Colonic mucosa (tissue), 4 donors: ENCODE measurements at regions not wholly inside any gene's neighbourhood (a gene's known extent, or its start where the extent isn't known, plus 50 kb on each side); places are given as distances from the start of the nearest gene placed in this dataset.

Experiments
- DNase-seq: peaks from one replicate; pipeline ENCODE4 v3.0.0-alpha.2; 2020
- H3K27ac ChIP-seq: fragments of 200-600 bp; one replicate; pipeline ENCODE4 v1.8.0; 2021
- H3K27me3 ChIP-seq: fragments of 200-600 bp; one replicate; pipeline ENCODE4 v1.8.0; 2021
- H3K36me3 ChIP-seq: fragments of 200-600 bp; one replicate; pipeline ENCODE4 v1.8.0; 2021
- H3K4me1 ChIP-seq: fragments of 200-600 bp; one replicate; pipeline ENCODE4 v1.8.0; 2021; ENCODE audit warnings: mild to moderate bottlenecking
- H3K4me3 ChIP-seq: fragments of 200-600 bp; one replicate; pipeline ENCODE4 v1.8.0; 2021
- H3K9ac ChIP-seq, 2 donors: one replicate each; pipeline ENCODE4 v1.7.0; 2013; ENCODE audit warnings: control low read depth in 2 of 2, low read depth in 2 of 2, low read length in 2 of 2
- H3K9me3 ChIP-seq: fragments of 200-600 bp; one replicate; pipeline ENCODE4 v1.8.0; 2021
- intact Hi-C: fragments of 100-400 bp; cut with DNase I; formaldehyde crosslinking; loops from one replicate; pipeline ENCODE4 v1.14.1; 2022
- TF ChIP-seq, protein P1 (sequence below): fragments of 200-600 bp; IDR thresholded peaks from one replicate; pipeline ENCODE4 v1.8.0; 2022; ENCODE audit warnings: antibody characterized with exemption, mild to moderate bottlenecking
- donor health status: healthy.
- donor health status: DM: no; HTN: no; CAD: no.
- donor health status: DM: no; HTN: no; CAD: no.

DNA sequence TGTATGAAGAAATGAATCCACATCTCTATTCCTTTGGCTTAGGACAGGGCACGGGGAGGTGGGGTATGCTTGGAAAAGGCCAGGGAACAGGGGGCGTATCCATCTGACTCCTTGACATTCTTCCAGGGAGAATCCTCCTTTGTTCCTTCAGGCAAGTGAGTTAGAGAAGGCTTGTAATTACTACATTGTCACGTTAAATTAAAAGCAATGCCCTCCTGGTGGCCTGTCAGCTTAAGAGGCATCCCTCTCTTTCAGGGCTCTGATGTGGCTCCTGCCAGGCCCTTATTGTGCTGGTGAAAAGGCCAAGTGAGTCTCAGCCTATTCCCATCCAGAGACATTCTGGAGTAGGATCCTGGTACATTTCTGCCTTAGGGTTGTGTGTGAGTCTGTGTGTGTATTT is 128.3 kb downstream of the FOXA2 start:
- TF ChIP-seq, protein P1, sequence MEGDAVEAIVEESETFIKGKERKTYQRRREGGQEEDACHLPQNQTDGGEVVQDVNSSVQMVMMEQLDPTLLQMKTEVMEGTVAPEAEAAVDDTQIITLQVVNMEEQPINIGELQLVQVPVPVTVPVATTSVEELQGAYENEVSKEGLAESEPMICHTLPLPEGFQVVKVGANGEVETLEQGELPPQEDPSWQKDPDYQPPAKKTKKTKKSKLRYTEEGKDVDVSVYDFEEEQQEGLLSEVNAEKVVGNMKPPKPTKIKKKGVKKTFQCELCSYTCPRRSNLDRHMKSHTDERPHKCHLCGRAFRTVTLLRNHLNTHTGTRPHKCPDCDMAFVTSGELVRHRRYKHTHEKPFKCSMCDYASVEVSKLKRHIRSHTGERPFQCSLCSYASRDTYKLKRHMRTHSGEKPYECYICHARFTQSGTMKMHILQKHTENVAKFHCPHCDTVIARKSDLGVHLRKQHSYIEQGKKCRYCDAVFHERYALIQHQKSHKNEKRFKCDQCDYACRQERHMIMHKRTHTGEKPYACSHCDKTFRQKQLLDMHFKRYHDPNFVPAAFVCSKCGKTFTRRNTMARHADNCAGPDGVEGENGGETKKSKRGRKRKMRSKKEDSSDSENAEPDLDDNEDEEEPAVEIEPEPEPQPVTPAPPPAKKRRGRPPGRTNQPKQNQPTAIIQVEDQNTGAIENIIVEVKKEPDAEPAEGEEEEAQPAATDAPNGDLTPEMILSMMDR: no peak
- no peaks in the 10 kb centered on the region for H3K27me3 ChIP-seq
- H3K4me1 ChIP-seq: no peaks in the 10 kb centered on the region
- H3K36me3 ChIP-seq: no peaks in the 10 kb centered on the region
- no peaks in the 10 kb centered on the region for H3K9me3 ChIP-seq
- H3K4me3 ChIP-seq: no peak overlapping the region
- H3K27ac ChIP-seq: no peak overlapping the region
- no peak for DNase-seq
- intact Hi-C loops: no loop called here
- H3K9ac ChIP-seq: no peak overlapping the region

DNA sequence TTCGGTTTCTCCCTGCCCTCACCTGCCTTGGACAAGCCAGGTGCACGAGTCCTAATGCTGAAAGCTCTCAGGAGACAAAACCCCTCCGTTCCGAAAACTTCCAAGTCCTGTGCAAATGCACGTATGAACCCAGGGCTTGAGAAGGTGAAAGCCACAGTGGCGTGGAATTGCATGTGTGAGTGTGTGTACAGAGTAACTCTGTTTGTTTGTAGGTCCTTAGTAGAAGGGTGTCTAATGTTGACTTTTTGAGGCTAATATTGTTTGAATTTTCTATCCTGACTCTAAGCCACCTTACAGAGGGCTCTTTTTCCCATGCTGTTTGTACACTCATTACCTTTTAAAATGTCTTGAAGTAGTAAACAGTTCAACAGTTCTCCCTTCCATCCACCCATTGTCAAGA is 129.1 kb downstream of the FOXA2 start:
- no peak overlapping the region for H3K4me3 ChIP-seq
- intact Hi-C loops: no loop called here
- H3K9ac ChIP-seq: no peak overlapping the region
- no peaks in the 10 kb centered on the region for H3K36me3 ChIP-seq
- no peaks in the 10 kb centered on the region for H3K9me3 ChIP-seq
- no peak for DNase-seq
- no peaks in the 10 kb centered on the region for H3K4me1 ChIP-seq
- no peaks in the 10 kb centered on the region for H3K27me3 ChIP-seq
- TF ChIP-seq, protein P1: no peak
- H3K27ac ChIP-seq: no peak overlapping the region

DNA sequence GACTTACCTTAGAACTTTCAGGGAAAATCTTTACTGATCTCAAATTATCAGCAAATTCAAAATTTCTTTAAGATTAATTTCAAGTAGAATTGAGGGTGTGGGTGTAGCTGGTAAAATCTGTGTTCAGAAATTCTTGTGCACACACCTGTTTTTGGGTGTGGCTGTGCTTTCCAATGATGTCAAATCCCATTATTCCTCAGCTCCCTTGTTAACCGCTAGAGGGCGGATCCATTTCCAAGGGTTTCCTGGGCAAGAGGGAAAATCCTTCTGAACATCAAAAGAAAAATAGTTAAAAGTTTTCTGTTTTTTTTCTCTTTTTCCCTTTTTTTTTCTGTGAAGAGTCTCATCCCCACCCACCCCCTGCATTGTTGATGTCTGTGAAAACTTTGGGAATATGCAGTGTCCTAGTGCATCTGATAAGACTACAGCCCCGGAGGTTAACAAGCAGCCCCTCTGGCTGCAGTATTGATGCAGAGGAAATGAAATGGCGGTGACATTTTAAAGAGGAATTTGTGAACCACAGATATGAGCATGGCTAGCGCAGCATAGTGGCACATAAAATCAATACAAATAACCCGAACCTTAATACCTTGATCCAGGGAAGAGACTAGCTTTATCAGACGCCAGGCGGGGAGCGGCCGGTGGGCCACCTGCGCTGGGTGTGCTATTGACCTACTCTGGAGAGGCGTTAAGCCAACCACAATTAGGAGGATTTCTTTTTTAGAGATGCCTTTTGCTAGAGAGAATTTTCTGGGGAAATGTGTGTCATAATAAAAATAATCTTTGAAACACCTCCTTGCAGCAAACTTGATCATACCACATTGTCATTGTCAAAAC is 130.9 kb downstream of the FOXA2 start:
- peak; percentile 73 for DNase-seq
- no peak overlapping the region for H3K9ac ChIP-seq
- H3K4me3 ChIP-seq: no peak overlapping the region
- no peaks in the 10 kb centered on the region for H3K9me3 ChIP-seq
- no peak overlapping the region for H3K27ac ChIP-seq
- intact Hi-C loops: no loop called here
- TF ChIP-seq, protein P1: peak; percentile 71
- no peaks in the 10 kb centered on the region for H3K27me3 ChIP-seq
- H3K36me3 ChIP-seq: no peaks in the 10 kb centered on the region
- no peaks in the 10 kb centered on the region for H3K4me1 ChIP-seq

DNA sequence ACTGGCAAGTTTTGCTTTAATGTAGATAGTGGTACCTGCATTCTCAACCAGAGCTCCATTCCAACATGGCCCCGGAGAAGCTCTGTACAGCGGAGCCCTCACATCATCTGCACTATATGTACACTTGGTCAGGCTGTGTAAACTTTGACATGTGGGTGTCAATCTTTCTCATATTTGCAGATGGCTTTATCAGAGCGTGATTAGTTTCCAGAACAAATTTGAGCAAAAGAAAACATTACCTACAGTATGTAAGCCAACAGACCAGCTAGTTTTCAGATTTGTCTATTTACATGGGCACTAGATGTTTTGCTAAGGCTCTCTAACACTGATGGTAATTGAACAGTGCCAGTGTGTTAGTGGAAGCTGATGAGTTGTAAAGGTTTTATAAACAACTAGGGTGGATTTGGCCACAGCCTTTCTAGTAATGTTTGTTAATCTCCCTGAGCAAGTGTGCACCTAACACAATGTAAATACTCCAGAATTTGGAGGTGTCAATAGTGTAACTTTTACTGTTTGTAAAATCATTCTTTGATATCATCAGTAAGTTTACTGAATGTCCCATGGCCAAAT is 131.8 kb downstream of the FOXA2 start:
- Histone ChIP-seq H3K9me3 (no peaks in the 10 kb centered on the region), H3K27ac (no peak overlapping the region), H3K36me3 (no peaks in the 10 kb centered on the region), H3K27me3 (no peaks in the 10 kb centered on the region), H3K9ac (no peak overlapping the region), H3K4me3 (no peak overlapping the region), H3K4me1 (no peaks in the 10 kb centered on the region)
- intact Hi-C loops: no loop called here
- TF ChIP-seq, protein P1: no peak
- DNase-seq: no peak

DNA sequence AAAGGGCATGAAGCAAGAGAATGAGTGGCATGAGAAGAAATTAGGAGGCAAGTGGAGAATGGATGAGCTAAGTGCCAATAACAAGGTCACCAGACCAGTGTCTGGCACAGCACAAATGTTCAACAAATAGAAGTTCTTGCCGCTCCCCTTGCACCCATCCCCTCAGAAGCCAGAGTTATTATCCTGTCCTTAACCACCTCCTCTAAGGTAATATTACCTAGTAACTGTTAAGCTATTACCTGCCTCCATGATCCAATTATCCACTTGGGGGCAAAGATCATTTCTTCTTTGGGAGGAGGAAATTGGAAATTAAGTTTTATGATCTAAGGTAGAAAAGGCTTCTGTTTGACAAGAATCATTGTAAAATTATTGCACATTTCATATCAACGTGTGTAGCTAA is 133.8 kb downstream of the FOXA2 start:
- DNase-seq: no peak
- no peak overlapping the region for H3K27ac ChIP-seq
- intact Hi-C loops: no loop called here

More for the DNA sequence above, 133.8 kb downstream of the FOXA2 start:
- H3K9ac ChIP-seq: no peak overlapping the region
- H3K27me3 ChIP-seq: no peaks in the 10 kb centered on the region
- H3K36me3 ChIP-seq: no peaks in the 10 kb centered on the region
- H3K9me3 ChIP-seq: no peaks in the 10 kb centered on the region
- TF ChIP-seq, protein P1: no peak
- H3K4me1 ChIP-seq: no peaks in the 10 kb centered on the region
- H3K4me3 ChIP-seq: no peak overlapping the region
